CD14-positive monocyte (primary cell): ENCODE measurements at regions not wholly inside any gene's neighbourhood (a gene's known extent, or its start where the extent isn't known, plus 50 kb on each side); places are given as distances from the start of the nearest gene placed in this dataset.

ENCODE experiments used
- DNase-seq, 3 donors: peaks; one replicate each; pipeline ENCODE4 v3.0.0-alpha.2; 2011 to 2022
- H2AFZ ChIP-seq: 2 replicates; pipeline ENCODE4 v1.6.0; 2012; ENCODE audit warnings: mild to moderate bottlenecking, low read depth, low read length, inconsistent platforms; ENCODE audit not compliant: insufficient read depth, poor library complexity, severe bottlenecking
- H3K27ac ChIP-seq, 2 donors: 1 replicate in 1 of 2; 2 replicates in 1 of 2; pipeline ENCODE4 v1.5.1; 2012 to 2013; ENCODE audit warnings: low read length in 2 of 2, control low read depth in 1 of 2, inconsistent platforms in 1 of 2, low read depth in 1 of 2, mild to moderate bottlenecking in 1 of 2
- H3K27me3 ChIP-seq, 2 donors: one replicate each; pipeline versions ENCODE4 v1.6.0 to v1.6.1; 2011 to 2013; ENCODE audit warnings: low read length in 2 of 2; ENCODE audit not compliant: control insufficient read depth in 2 of 2, insufficient read depth in 2 of 2
- H3K36me3 ChIP-seq, 2 donors: replicated peaks in 1 of 2; 1 replicate in 1 of 2; 2 replicates in 1 of 2; pipeline versions ENCODE4 v1.5.1 to v1.6.1; 2012 to 2013; ENCODE audit warnings: low read length in 2 of 2, control low read depth in 1 of 2, inconsistent platforms in 1 of 2, mild to moderate bottlenecking in 1 of 2; ENCODE audit not compliant: insufficient read depth in 2 of 2, control insufficient read depth in 1 of 2
- H3K4me1 ChIP-seq, 2 donors: 1 replicate in 1 of 2; 2 replicates in 1 of 2; pipeline versions ENCODE4 v1.5.1 to v1.6.1; 2012 to 2013; ENCODE audit warnings: low read length in 2 of 2, control low read depth in 1 of 2, inconsistent platforms in 1 of 2, mild to moderate bottlenecking in 1 of 2, moderate library complexity in 1 of 2; ENCODE audit not compliant: insufficient read depth in 2 of 2, control insufficient read depth in 1 of 2
- H3K4me2 ChIP-seq: replicated peaks from 2 replicates; pipeline ENCODE3; 2012; ENCODE audit warnings: low read length, moderate library complexity, mild to moderate bottlenecking; ENCODE audit not compliant: poor library complexity, severe bottlenecking; ENCODE audit errors: extremely low read depth
- H3K4me3 ChIP-seq, 3 experiments: fragments of 200-600 bp in 1 of 3; sonication (generic) in 1 of 3; replicated peaks in 1 of 3; 1 replicate in 2 of 3; 2 replicates in 1 of 3; pipeline ENCODE4 v1.5.1; 2011 to 2013; ENCODE audit warnings: low read length in 3 of 3, mild to moderate bottlenecking in 3 of 3, control low read depth in 2 of 3, low read depth in 2 of 3, inconsistent platforms in 1 of 3, moderate library complexity in 1 of 3
- H3K79me2 ChIP-seq: 2 replicates; pipeline ENCODE4 v1.6.0; 2012; ENCODE audit warnings: mild to moderate bottlenecking, control low read depth, inconsistent platforms, low read length, moderate library complexity; ENCODE audit not compliant: insufficient read depth
- H3K9ac ChIP-seq: 2 replicates; pipeline ENCODE4 v1.6.0; 2017; ENCODE audit warnings: low read length, mild to moderate bottlenecking; ENCODE audit not compliant: insufficient read depth, poor library complexity, severe bottlenecking
- H3K9me3 ChIP-seq, 2 donors: replicated peaks in 1 of 2; 1 replicate in 1 of 2; 2 replicates in 1 of 2; pipeline versions ENCODE4 v1.5.1 to v1.6.1; 2012 to 2013; ENCODE audit warnings: low read length in 2 of 2, control low read depth in 1 of 2; ENCODE audit not compliant: control insufficient read depth in 1 of 2, insufficient read depth in 1 of 2
- H4K20me1 ChIP-seq: 2 replicates; pipeline ENCODE4 v1.6.0; 2012; ENCODE audit warnings: mild to moderate bottlenecking, low read length, control low read depth, moderate library complexity; ENCODE audit not compliant: insufficient read depth
- H3K27ac Mint-ChIP-seq, 7 donors: one replicate each; pipeline ENCODE4 v1.8.0; 2020; ENCODE audit warnings: mild to moderate bottlenecking in 7 of 7, mixed read lengths in 7 of 7, moderate library complexity in 6 of 7, inconsistent platforms in 2 of 7
- H3K27me3 Mint-ChIP-seq, 3 donors: one replicate each; pipeline ENCODE4 v1.8.0; 2021 to 2022; ENCODE audit warnings: low read depth in 3 of 3, mild to moderate bottlenecking in 3 of 3, mixed read lengths in 3 of 3, moderate library complexity in 3 of 3, inconsistent platforms in 1 of 3
- H3K36me3 Mint-ChIP-seq, 2 donors: one replicate each; pipeline ENCODE4 v1.8.0; 2020; ENCODE audit warnings: mixed read lengths in 2 of 2, inconsistent platforms in 1 of 2, mild to moderate bottlenecking in 1 of 2
- H3K4me1 Mint-ChIP-seq: one replicate; pipeline ENCODE4 v1.8.0; 2020; ENCODE audit warnings: mild to moderate bottlenecking, mixed read lengths
- H3K4me3 Mint-ChIP-seq, 2 donors: one replicate each; pipeline ENCODE4 v1.8.0; 2020; ENCODE audit warnings: mild to moderate bottlenecking in 2 of 2, mixed read lengths in 2 of 2, moderate library complexity in 1 of 2
- H3K9me3 Mint-ChIP-seq, 7 donors: one replicate each; pipeline ENCODE4 v1.8.0; 2020 to 2022; ENCODE audit warnings: mixed read lengths in 7 of 7, mild to moderate bottlenecking in 6 of 7, moderate library complexity in 6 of 7, inconsistent platforms in 2 of 7
- WGBS: methylation state at CpG from one replicate; pipeline ENCODE4 v1.1.5; 2013; ENCODE audit warnings: missing lambda C conversion rate; ENCODE audit not compliant: insufficient coverage; 5-methylcytosine and 5-hydroxymethylcytosine counted together
- intact Hi-C, 2 donors: fragments of 100-400 bp; cut with micrococcal nuclease; formaldehyde crosslinking; loops; one replicate each; pipeline versions ENCODE4 v1.15.0 to v1.15.1; 2023
- TF ChIP-seq, protein P1 (sequence below): fragments of 200-600 bp; IDR thresholded peaks from one replicate; pipeline ENCODE4 v1.8.0; 2022; ENCODE audit warnings: antibody characterized with exemption, mild to moderate bottlenecking

- no peaks in the 10 kb centered on the region for H3K4me1 ChIP-seq
- no peaks in the 10 kb centered on the region for H3K36me3 Mint-ChIP-seq
- no peak overlapping the region for H3K4me3 ChIP-seq
- H3K9me3 ChIP-seq: no peaks in the 10 kb centered on the region
- peaks cover 0 to 8% (median 0%) of the 10 kb centered on the region in 7 donors for H3K9me3 Mint-ChIP-seq
- H2AFZ ChIP-seq: no peak overlapping the region
- H3K9ac ChIP-seq: no peak overlapping the region
- H3K27ac Mint-ChIP-seq: no peak overlapping the region
- H4K20me1 ChIP-seq: no peaks in the 10 kb centered on the region
- TF ChIP-seq, protein P1, sequence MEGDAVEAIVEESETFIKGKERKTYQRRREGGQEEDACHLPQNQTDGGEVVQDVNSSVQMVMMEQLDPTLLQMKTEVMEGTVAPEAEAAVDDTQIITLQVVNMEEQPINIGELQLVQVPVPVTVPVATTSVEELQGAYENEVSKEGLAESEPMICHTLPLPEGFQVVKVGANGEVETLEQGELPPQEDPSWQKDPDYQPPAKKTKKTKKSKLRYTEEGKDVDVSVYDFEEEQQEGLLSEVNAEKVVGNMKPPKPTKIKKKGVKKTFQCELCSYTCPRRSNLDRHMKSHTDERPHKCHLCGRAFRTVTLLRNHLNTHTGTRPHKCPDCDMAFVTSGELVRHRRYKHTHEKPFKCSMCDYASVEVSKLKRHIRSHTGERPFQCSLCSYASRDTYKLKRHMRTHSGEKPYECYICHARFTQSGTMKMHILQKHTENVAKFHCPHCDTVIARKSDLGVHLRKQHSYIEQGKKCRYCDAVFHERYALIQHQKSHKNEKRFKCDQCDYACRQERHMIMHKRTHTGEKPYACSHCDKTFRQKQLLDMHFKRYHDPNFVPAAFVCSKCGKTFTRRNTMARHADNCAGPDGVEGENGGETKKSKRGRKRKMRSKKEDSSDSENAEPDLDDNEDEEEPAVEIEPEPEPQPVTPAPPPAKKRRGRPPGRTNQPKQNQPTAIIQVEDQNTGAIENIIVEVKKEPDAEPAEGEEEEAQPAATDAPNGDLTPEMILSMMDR: no peak
- H3K79me2 ChIP-seq: no peaks in the 10 kb centered on the region
- H3K4me3 Mint-ChIP-seq: no peak overlapping the region
- H3K27me3 ChIP-seq: no peaks in the 10 kb centered on the region
- no CpG with 5 or more reads among the region's 5 CpGs for WGBS
- peaks cover 4% of the 10 kb centered on the region for H3K4me1 Mint-ChIP-seq
- no peak overlapping the region for H3K4me2 ChIP-seq
- intact Hi-C loops: no loop called here
- peaks cover 0 to 8% (median under 1%) of the 10 kb centered on the region in 3 donors for H3K27me3 Mint-ChIP-seq
- no peak overlapping the region for H3K27ac ChIP-seq
- no peaks in the 10 kb centered on the region for H3K36me3 ChIP-seq
- DNase-seq: no peak
These were observed 422.1 kb upstream of the SALL1 start for GRCh38 chr16:51573191-51573590.

GRCh38 chr16:51569203-51569931 is 418.3 kb upstream of the SALL1 start:
- intact Hi-C loops: no loop called here
- TF ChIP-seq, protein P1: no peak
- 60% methylated on average over 2 of the region's 5 CpGs for WGBS
- Histone ChIP-seq H3K36me3 (no peaks in the 10 kb centered on the region), H3K4me3 (no peak overlapping the region), H2AFZ (no peak overlapping the region), H3K9ac (no peak overlapping the region), H3K4me1 (no peaks in the 10 kb centered on the region), H3K27me3 (no peaks in the 10 kb centered on the region), H3K27ac (no peak overlapping the region), H3K79me2 (no peaks in the 10 kb centered on the region), H3K9me3 (no peaks in the 10 kb centered on the region), H4K20me1 (no peaks in the 10 kb centered on the region), H3K4me2 (no peak overlapping the region)
- H3K27ac Mint-ChIP-seq: no peak overlapping the region
- H3K4me3 Mint-ChIP-seq: no peak overlapping the region
- peaks cover 4% of the 10 kb centered on the region for H3K4me1 Mint-ChIP-seq
- H3K9me3 Mint-ChIP-seq: peaks cover 0 to 4% (median 0%) of the 10 kb centered on the region in 7 donors
- H3K36me3 Mint-ChIP-seq: no peaks in the 10 kb centered on the region
- no peak for DNase-seq
- peaks cover 0 to 7% (median 0%) of the 10 kb centered on the region in 3 donors for H3K27me3 Mint-ChIP-seq
